HG03565 (cell line): ENCODE measurements at regions not wholly inside any gene's neighbourhood (a gene's known extent, or its start where the extent isn't known, plus 50 kb on each side); places are given as distances from the start of the nearest gene placed in this dataset.

Experiments used
- ATAC-seq: cut with Tn5 transposase; IDR thresholded peaks from one replicate; pipeline ENCODE4 v1.9.1; 2021; ENCODE audit warnings: mild to moderate bottlenecking, moderate library complexity; ENCODE audit not compliant: unreplicated experiment

DNA sequence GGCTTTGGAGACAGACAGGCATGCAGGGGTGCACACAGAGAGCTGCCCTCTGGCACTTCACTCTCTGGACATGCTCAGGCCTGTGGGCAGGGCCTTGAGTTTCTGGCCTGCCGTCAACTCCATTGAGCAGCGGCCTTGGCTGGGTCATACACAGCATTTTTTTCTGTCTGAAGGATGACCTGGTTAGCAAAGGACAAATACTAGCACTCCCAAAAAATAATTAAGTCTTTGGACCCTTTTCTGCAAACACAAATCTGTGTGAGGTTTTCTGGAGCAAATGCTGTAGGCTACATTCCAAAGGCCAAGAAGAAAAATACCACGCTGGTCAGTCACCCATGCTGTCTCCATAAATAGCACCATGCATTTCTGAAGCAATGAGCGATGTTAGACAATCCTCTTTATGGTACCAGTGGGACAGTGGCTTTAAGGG lies 124.7 kb upstream of the CTAGE1 start:
- no peak for ATAC-seq

DNA sequence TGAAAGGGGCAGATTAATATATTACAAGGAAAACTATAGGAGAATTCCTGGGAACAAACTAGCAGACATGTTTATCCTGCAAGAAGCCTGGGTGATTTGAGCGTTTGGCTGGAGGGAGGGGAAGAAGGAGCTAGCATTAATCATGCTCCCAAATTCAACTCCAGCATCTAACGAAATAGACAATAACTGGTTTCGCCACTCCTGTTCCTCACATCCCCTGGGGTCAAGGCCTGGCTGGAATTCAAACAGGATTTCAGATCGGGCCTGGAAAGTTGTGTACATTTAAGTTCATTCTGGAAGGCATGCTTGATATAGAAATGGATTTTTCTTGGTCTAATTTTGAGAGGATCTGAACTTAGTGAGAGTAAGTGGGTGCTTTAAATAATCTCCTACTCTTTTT lies 126.1 kb upstream of the CTAGE1 start:
- ATAC-seq: no peak

DNA sequence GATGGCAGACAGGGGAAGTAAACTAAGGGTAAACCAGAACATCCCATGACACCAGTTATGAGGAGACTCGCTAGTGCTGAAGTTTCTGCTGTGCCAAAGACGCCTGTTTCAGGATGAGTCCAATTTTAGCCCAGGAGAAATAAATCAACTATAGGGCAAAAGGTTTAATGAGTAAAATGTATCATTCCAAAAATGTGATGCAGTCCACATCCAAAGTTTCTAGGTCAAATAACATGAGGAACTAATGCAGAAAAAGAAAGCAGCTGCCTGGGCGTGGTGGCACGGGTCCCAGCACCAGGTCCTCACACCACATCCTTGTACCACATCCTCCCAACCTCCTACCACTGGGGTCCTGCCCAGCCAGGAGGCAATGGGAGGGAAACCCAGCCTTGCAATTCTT lies 126.9 kb upstream of the CTAGE1 start:
- ATAC-seq: no peak

DNA sequence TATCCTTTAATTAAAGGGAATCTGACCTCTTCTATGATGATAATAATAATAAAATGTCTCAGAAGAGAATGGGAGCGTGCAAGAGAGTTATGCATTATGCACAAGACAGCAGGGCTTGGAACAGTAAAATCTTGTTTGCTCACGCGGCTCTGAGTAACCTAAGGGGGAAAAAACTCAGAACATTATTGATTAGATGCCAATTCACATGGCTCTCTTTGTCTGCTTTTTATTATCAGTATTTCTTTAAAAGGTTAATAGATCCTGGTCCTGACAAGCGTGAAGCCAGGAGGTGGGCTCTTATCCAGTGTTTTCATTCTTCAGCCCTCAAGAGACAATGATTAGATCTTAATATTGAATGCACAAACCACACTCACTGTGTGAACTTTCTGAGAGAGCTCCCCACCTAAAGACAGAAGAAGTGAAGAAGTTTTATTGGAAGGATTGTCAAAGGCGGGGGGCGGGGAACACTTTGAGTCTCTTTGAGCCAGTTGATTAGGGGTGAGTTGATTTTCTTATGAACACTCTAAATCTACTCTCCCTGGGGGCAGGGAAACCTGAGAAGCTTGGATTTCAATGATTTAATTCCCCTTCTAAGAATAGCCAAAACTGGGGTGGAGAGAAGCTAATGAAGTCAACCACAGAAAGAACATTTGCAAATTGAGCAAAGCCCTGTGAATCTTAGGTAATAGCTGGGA lies 127.5 kb upstream of the CTAGE1 start:
- no peak for ATAC-seq

DNA sequence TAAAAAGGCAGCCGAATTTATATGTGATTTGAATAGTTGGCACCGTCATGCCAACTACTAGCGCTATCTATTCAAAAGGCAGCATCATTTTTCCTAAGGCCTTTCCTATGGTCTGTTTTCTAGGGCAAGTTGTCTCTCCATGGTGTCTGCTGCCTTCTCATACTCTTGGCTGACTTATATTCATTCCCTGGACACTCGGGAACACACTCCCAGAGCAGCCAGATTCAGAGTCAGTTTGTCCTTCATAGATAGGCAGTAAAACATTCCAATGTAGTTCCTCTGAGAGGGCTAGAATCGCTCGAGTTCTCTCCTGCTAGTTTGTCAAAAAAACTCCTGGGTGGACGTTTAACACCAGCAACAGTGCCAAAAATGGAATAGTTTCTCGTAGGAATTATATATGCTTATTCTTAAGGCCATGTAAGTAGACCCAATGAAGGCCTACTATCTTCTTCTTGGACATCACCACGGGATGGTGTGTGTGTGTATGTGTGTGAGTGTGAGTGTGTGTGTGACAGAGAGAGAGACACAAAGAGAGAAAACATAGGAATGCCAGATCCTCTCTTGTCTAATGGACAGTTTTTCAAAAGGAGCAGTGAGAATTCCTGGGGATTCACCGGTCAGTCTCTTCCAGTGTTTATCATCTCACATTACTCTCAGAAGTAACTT lies 129.3 kb upstream of the CTAGE1 start:
- ATAC-seq: no peak

DNA sequence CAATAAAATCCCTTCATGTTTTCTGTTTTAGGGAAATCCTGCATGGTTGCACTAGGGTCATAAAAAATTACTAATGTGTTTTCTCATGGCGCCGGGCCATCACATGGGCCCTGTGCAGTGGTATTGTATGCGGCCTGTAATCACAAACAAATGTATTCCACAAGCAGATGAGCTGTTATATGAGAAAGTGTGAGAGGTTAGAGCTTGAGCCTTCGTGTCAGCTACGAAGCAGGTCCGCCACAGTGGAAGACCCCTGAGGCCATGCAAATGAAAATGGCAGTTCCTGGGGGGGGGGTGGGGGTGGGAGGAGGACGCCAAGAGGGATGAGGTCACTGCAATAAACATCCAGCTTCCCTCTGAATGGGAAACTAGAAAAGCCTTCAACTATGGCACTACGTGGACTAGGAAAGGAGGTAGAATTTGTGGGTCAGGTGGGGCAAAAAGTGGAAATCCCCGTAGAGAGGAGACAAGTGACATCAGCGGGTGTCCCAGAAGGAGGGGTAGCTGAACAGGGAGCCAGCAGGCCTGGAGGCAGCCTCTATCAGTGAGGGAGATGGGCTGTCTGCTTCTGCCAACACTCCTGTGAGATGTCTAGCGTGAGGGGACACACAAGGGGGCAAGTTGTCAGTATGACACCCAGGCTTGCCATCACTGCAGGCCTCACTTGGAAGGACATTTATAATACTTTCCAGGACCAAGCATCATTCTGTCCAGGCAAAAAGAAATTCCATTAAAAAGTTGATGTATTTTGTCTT lies 130.3 kb upstream of the CTAGE1 start:
- ATAC-seq: no peak

DNA sequence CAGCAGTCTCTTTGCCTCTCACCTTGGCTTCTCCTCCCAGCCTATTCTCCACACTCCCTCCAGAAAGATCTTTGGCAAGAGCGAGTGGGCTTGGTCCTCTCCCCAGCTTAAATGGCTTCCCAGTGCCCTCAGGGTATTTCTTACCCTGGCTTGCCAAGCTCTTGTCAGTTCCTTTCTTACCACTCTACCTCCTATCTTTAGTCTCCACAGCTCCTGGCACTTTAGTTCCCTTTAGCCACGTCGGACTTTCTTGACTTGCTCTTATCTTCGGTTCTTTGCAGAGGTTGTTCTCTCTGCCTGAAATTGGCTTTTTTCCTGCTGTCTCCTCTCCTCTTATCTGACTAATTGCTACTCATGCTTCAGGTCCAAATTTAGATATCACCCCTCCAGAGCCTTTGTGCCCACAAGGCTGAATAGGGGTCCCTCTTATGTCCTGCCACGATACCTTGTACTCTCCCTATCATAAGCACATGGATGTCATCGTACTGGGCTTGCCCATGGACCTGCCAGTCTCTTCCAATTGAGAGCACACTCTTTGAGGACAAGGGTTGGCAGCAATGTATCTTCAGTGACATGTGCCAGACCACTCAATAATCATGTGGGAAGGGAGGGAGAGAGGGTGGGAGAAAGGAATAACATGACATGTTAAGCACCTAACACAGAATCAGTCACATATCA lies 131.7 kb upstream of the CTAGE1 start:
- ATAC-seq: no peak

DNA sequence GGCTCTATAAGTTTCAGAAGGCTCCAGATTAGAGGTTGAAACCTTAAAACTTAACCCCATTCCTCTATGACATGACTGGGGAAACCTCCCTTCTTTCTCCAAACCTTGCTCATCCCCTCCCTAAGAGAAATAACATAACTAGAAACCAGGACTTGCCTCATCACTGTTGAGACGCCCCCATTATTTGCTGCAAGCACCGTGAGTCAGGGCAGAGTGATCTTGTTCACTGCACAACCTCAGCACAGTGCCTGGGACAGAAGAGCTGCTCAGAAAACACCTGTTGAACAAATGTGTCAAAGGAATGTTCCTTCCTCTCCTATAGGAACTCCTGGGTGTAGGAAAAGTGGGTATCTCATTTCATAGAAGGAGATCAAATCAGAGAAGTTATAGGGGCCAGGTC lies 132.7 kb upstream of the CTAGE1 start:
- ATAC-seq: no peak

DNA sequence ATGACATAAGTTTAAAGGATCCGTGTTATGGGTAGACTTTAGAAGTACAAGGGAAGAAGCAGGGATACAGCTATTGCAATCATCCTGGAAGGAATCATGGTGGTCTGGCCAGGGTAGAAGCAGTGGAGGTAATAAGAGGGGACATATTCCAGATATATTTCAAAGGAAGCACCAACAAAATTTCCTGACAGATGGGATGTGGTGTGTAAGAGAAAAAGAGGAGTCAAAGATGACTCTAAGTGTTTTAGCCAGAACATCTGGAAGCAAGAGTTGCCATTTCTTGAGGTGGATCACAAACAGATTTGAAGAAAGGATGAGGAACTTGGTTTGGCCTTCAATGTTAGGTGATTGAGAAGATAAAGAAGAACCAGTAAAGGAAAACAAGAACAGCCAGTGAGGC lies 133.1 kb upstream of the CTAGE1 start:
- ATAC-seq: no peak

DNA sequence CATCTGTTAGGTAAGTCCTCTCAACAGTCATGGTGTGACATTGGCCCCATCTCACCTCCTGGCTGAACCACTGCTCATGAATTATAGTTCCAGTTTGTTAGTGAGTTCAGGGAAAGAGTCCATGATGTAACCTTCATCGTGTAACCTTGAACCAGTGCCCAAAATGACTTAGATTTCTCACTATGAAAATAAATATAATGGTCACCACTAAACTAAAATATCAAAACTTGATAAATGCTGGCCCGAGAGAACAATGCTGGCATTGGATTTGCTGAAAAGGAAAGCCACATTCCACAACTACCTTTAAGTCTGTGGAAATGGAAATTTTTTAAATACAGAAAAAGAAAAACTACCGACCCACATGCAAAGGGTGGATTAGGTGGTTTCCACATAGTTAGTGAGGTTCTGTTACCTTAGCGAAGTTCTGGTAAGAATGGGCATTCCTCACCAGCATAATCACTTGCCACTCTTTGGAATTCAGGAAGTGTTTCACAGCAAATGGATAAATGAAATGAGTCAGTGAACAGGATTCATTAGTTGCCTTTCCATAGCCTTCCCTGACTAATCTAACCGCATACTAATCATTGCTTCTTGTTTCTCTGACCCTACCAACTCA lies 133.9 kb upstream of the CTAGE1 start:
- no peak for ATAC-seq

DNA sequence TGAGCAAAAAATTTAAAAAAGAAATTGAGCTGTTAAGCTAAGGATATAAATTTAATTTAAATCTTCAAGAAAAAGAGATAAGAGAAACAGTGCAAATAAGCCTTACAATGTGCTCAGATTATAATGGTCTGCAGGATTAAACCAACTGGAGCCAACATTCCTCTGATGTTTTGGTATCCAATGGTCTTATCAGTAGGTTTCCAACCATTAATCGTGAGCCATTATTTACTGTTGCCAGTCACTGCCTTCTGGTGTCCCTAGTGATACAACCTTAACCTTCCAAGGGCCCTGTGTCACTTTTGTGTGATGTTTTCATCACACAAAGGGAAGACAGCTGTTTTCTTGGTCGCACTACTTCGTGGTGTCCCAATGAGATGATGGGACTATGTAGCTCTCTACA lies 134.5 kb upstream of the CTAGE1 start:
- no peak for ATAC-seq

DNA sequence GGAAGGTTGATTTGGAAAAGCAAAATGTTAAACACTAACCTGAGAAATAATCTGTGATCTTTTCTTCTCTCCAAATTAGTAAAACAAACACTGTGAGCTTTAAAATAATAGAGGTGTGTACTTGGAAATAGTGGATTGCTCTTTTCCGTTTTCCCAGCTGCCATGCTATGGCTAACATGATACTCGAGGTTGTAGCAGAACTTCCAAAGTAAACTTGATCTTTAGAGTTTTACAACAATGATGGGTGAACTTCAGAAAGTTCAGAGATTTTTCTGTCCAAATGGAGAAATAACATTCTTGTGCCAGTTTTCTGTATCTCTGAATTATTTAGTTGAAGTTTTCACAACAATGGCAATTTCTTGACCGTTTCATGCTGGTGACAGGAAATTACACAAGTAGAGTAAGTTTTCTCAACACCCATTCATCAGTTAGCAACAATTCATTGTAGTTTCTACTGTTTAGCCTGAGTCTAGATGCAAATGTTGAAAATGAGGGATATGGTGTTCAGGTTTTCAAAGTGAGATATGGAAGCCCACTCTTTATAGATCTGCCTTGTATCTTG lies 135.3 kb upstream of the CTAGE1 start:
- no peak for ATAC-seq

DNA sequence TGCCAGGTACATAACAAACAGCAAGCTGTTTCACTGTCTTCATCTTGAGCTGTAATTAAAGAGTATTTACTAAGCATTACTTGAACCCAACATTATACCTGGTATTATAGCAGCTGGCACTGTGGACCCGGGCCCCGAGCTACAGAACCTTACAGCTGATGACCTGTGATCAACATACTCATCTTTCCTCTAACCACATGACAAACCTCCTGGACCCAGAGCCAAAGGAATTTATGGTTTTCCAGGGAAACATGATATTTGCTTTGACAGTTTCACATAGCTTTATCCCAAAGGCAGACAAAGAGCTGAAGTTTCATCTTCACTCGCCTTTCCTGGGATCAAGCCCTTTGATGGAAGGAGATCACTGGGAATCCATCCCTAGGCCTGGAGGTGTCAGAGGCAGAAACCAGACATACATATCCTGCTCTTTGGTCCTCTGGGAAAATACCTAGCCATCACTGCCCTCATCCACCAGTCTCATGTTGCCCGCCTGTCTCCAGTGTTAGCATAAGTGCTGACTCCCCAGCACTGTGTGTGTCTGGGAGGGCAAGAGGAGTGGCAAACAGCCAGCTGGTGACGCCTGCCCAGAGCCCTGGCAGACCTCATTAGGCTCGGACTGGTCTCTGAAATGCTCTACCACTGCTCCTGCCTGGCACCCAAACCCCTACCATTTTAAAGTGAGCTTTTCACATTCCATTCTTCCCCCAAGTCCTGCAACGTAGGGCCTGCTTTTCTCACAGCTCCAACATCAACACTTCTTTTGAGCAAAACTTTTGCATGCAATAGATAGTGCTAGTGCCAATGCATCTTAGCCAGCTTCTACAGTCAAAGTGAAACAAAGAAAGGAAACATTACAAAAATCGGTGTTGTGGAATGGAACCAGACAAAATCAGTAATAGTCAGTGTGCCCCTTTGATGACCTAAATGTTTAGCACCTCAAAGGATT lies 138.8 kb upstream of the CTAGE1 start:
- no peak for ATAC-seq

DNA sequence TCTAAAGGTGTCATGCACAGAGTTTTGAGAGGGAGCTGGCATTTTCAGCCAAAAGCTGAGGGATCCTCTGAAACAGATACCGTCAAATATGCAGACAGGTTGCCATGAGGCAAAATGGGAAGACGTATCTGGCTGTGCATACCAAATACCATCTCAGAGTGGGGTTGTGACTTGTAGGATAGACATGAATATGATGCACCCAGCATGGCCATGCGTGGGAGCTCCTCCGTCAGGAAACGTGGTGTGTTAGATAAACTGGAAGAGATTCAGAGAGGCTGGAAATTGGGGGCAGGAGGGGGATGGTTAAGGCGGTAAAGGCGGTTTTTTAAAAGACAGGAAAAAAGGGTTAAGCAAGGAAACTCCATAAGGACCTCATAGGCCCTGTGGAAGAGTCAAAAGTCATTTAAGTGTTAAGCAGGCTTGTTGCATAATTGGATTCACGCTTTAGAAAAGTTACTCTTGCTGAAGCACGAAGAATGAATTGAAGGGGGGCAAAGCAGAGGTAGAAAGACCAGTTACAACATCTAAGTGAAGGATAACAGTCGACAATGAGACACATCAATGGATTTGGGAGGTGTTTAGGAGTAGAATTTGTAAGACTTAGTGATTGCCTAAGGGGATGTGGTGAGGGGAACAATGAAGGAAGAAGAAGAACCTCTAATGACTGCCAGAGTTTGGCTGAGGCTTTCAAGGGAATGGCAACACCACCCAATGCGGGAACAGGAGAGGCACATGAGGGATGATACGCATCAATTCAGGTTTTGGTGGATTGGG lies 139.6 kb upstream of the CTAGE1 start:
- no peak for ATAC-seq

DNA sequence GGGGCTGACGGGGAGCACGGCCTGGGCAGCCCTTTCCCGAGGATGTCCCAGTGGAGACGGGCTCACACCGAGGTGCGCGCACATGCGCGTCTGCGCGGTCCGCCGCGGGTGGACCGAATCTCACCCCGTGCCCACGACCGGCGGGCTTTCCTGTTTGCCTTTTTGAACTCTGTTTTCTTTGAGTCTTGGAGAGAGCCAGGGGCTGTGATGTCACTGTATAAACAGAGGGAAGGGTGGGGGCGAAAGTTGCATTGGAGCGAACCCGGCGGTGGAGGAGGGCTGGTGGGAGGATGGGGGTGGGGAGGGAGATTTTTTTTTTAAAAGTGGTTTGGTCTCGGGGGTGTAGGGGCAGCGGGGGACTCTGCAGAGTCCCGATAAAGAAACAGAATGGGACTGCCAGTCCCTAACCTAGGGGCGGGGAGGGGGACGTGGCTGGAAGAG lies 141.2 kb upstream of the CTAGE1 start:
- no peak for ATAC-seq

DNA sequence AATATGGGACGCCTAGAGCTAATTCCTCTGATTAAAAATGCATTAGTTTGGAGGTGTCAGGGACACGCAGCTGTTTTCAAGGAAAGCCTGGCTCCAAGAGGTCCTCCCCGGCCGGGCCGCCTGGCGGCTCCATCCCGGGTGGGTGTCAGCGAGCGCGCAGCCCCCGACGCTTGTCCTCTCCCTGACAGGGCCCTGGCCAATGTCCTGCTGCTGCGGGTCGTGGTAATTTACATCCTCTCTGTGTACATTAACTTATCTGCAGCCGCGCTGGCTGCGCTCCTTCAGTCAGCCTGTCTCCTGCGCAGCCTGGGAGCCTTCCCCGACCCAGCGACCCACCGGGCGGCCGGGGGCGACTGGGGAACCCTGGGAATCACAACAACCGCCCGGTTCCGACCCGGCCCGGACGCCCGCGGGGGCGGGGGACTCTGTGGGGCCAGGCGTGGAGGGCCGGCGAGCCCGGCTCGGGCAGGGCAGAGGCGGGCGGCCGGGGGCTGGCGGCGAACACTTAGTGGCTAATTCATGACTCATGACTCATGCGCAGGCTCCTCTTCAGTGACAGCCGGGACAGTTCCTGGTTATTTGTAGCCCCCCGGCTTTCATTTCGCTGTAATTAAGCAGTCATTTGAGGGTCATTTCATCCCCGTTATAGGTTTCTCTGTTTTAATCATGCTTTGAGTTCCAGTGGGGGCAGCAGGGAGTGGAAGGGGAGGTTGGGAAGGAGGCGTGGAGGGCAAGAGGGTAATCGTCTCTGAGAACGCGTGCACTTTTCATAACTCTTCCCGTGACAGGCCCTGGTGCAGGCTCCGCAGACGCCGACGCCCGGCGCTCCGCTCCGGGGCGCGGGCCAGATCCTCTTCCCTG lies 141.9 kb upstream of the CTAGE1 start:
- no peak for ATAC-seq

DNA sequence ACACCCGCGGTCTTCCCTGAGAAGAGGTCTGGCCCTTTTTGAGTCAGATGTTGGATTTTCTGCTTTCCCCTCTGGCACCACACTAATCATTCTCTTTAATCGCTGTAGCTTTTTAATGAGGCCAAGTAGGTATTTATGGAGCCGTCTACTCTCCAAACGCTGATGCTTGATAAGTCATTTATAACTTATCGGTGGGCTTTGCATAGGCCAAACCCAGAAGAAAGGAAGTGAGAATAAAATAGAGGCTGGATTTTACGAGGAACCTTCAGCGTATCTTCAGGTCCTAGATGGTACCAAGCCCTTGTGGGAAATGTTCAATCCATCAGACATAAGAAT lies 142.5 kb upstream of the CTAGE1 start:
- ATAC-seq: no peak

DNA sequence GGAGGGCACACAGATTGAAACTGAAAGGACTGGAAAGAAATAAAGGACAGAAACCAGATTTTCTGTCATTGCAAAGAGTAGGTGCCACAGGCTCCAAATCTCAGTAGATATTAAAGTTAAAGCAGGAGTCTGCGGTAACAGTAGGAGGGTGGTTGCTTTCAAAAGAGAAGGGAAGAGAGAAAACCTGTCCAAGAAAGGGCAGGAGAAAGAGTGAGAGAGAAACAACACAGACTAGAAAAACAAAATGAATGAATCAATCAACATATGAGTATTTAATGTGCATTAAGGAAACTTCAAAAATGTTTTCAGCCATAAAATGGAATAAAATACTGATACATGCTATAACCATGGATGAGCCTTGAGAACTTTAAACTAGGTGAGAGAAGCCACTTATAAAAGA lies 143.1 kb upstream of the CTAGE1 start:
- ATAC-seq: no peak
